ENCODE measurements at regions not wholly inside any gene's neighbourhood (a gene's known extent, or its start where the extent isn't known, plus 50 kb on each side); places are given as distances from the start of the nearest gene placed in this dataset.

DNA sequence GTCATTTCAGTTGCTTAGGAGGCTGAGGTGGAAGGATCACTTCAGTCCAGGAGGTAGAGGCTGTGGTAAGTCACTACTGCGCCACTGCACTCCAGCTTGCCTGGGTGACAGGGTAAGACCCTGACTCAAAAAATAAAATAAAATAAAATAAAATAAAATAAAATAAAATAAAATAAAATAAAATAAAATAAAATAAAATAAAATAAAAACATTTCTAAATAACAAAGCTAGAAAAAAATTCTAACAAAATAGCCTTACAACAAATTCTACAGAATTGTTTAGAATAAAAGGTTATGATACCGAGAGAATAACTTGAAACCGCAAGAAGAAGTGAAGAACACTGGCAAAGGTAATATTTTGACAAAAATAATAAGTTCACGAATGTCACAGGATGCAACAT lies 794.3 kb downstream of the NR2F2 start:
- TF ChIP-seq LEF1 (IDR thresholded peaks at IDR 0.05; ENCODE audit: borderline replicate concordance) (no peak), FOXA1 (IDR thresholded peaks at IDR 0.05) (no peak), SUZ12 (IDR thresholded peaks at IDR 0.05) (no peak), TARDBP (IDR thresholded peaks at IDR 0.05) (no peak), FOXK2 (IDR thresholded peaks at IDR 0.05) (no peak)
- POLR2A ChIA-PET: no interaction called here
- DNase-seq (ENCODE audit: extremely low spot score): no peak
- CTCF ChIA-PET: no interaction called here

DNA sequence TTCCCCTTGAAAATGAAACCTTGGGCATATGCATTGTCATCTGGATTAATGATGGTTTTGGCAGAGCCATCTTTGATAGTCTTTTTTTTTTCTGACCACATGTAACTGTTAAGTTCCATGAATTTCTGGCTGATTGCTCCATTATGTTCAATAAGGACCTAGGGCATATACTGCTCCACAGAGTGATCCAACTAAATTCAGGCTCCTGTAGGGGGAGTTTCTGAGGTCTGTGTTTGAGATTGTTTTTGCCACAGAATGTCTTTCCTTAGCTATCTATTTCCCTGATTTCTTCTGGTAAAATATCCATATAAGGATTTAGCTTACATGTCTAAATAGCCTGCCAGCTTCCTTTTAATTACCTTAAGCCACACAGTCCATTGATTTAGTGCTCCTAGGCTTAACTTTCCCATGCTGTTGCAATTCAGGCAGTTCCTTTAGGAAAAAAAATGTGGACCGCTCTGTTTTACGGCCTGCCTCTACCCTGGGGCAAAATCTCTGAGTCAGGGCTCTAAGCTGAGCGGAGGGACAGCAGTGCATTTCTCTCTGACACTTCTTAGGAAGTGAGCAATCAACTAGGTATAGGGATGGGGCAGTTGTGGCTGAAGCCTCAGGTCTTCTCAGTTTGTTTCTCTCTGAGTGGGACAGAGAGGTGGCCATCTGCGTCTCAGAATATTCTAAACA lies 796.2 kb downstream of the NR2F2 start:
- ChIA-PET CTCF (interaction anchor here (0.6 to 0.7 kb wide), 2 partner anchors 10 to 143 kb away, joined by 3 to 4 read pairs; no protein-coding TSS in a partner anchor), POLR2A (no interaction called here)
- DNase-seq (ENCODE audit: extremely low spot score): peak; percentile 16
- no peak for TF ChIP-seq CTBP1 (IDR thresholded peaks at IDR 0.05; ENCODE audit: borderline replicate concordance)
- no peak for TF ChIP-seq FOXK2 (IDR thresholded peaks at IDR 0.05)
- no peak for TF ChIP-seq FOXA1 (IDR thresholded peaks at IDR 0.05)
- no peak for TF ChIP-seq ARNT (IDR thresholded peaks at IDR 0.05)
- TF ChIP-seq BHLHE40 (IDR thresholded peaks at IDR 0.05; ENCODE audit: borderline replicate concordance): no peak
- no peak for TF ChIP-seq SP1 (IDR thresholded peaks at IDR 0.05)
- no peak for TF ChIP-seq L3MBTL2 (conservative IDR thresholded peaks at IDR 0.05)
- TF ChIP-seq FOXM1 (IDR thresholded peaks at IDR 0.05; ENCODE audit: borderline replicate concordance): no peak
- no peak for TF ChIP-seq TARDBP (IDR thresholded peaks at IDR 0.05)
- TF ChIP-seq NFRKB (IDR thresholded peaks at IDR 0.05): no peak

DNA sequence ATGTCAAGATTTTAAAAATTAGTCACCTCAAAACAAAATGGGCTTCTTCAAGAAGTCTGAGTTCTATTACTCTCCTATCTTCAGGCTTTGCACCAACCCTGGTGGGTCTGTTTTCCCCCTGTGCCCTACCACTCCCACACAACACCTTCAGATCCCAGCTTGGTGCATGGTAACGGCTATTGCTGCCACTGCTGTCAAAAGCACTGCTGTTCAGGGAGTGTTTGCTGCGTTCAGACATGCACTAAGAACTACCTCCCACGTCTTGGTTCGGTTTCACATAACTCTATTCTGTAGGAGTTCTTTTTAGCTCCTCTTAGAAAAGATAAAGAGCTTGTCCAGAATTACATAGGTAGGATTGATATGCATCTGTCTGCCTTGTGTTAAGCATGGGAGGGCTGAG lies 799.2 kb downstream of the NR2F2 start:
- ChIA-PET POLR2A (no interaction called here), CTCF (no interaction called here)
- DNase-seq (ENCODE audit: extremely low spot score): no peak
- TF ChIP-seq SUZ12 (IDR thresholded peaks at IDR 0.05) (no peak), ARNT (IDR thresholded peaks at IDR 0.05) (no peak), TARDBP (IDR thresholded peaks at IDR 0.05) (no peak), NFRKB (IDR thresholded peaks at IDR 0.05) (no peak), HDGF (IDR thresholded peaks at IDR 0.05; ENCODE audit: borderline replicate concordance) (no peak), BHLHE40 (IDR thresholded peaks at IDR 0.05; ENCODE audit: borderline replicate concordance) (no peak), ELF4 (IDR thresholded peaks at IDR 0.05) (no peak), FOXK2 (IDR thresholded peaks at IDR 0.05) (no peak), FOXA1 (IDR thresholded peaks at IDR 0.05) (no peak), L3MBTL2 (conservative IDR thresholded peaks at IDR 0.05) (no peak), FOXM1 (IDR thresholded peaks at IDR 0.05; ENCODE audit: borderline replicate concordance) (no peak), LEF1 (IDR thresholded peaks at IDR 0.05; ENCODE audit: borderline replicate concordance) (no peak), CTBP1 (IDR thresholded peaks at IDR 0.05; ENCODE audit: borderline replicate concordance) (no peak), SP1 (IDR thresholded peaks at IDR 0.05) (no peak), ZNF384 (IDR thresholded peaks at IDR 0.05) (no peak)
- TF ChIP-seq, protein P1, sequence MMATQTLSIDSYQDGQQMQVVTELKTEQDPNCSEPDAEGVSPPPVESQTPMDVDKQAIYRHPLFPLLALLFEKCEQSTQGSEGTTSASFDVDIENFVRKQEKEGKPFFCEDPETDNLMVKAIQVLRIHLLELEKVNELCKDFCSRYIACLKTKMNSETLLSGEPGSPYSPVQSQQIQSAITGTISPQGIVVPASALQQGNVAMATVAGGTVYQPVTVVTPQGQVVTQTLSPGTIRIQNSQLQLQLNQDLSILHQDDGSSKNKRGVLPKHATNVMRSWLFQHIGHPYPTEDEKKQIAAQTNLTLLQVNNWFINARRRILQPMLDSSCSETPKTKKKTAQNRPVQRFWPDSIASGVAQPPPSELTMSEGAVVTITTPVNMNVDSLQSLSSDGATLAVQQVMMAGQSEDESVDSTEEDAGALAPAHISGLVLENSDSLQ (IDR thresholded peaks at IDR 0.05): no peak

DNA sequence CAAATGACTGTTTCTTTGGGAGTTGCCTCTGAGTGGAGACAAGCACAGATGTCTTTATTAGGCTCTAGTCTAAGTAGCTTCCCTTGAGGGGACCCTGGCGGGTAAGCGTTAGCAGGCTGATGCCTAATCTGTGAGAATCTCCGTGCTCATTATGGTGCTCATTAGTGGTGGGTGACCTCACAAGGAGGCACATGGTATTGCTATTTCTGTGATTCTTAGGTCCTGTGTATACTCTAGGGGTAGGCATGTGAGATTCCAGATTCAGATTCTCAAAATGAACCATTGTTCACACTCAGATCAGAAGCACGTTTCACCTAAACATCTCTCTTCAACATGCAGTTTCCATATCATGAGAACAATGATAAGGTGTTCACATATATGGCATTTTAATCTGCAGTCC lies 809.7 kb downstream of the NR2F2 start:
- POLR2A ChIA-PET: no interaction called here
- TF ChIP-seq FOXM1 (IDR thresholded peaks at IDR 0.05; ENCODE audit: borderline replicate concordance) (no peak), HDGF (IDR thresholded peaks at IDR 0.05; ENCODE audit: borderline replicate concordance) (no peak), NFRKB (IDR thresholded peaks at IDR 0.05) (no peak), SUZ12 (IDR thresholded peaks at IDR 0.05) (no peak), LEF1 (IDR thresholded peaks at IDR 0.05; ENCODE audit: borderline replicate concordance) (no peak), SP1 (IDR thresholded peaks at IDR 0.05) (no peak), ELF4 (IDR thresholded peaks at IDR 0.05) (no peak), ZNF384 (IDR thresholded peaks at IDR 0.05) (no peak), FOXA1 (IDR thresholded peaks at IDR 0.05) (no peak), BHLHE40 (IDR thresholded peaks at IDR 0.05; ENCODE audit: borderline replicate concordance) (no peak), L3MBTL2 (conservative IDR thresholded peaks at IDR 0.05) (no peak)
- TF ChIP-seq, protein P1 (IDR thresholded peaks at IDR 0.05): no peak
- no peak for DNase-seq (ENCODE audit: extremely low spot score)
- CTCF ChIA-PET: no interaction called here

DNA sequence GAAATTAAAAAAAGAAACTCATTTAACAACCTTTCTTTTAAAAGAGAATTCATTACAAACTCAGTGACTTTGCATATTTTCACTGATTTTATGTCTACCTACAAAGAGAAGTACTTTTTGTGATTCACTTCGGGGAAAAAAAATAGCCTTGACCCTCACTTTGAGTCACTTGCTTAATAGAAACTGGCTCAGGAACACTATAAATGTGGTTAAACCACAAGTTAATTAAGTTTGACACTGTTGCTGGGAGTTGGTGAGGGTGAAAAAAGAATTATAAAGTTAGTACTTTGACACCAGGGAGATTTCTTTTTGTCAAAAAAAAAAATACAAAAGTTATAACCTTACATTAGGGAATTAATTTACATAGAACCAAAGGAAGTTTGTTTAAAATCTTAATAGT lies 810.9 kb downstream of the NR2F2 start:
- CTCF ChIA-PET: no interaction called here
- TF ChIP-seq SUZ12 (IDR thresholded peaks at IDR 0.05): no peak
- no peak for TF ChIP-seq FOXK2 (IDR thresholded peaks at IDR 0.05)
- TF ChIP-seq, protein P1 (IDR thresholded peaks at IDR 0.05): no peak
- no peak for TF ChIP-seq HDGF (IDR thresholded peaks at IDR 0.05; ENCODE audit: borderline replicate concordance)
- TF ChIP-seq CTBP1 (IDR thresholded peaks at IDR 0.05; ENCODE audit: borderline replicate concordance): no peak
- no peak for TF ChIP-seq NFRKB (IDR thresholded peaks at IDR 0.05)
- TF ChIP-seq ZNF384 (IDR thresholded peaks at IDR 0.05): no peak
- no peak for TF ChIP-seq TARDBP (IDR thresholded peaks at IDR 0.05)
- TF ChIP-seq ELF4 (IDR thresholded peaks at IDR 0.05): no peak
- no peak for TF ChIP-seq BHLHE40 (IDR thresholded peaks at IDR 0.05; ENCODE audit: borderline replicate concordance)
- TF ChIP-seq SP1 (IDR thresholded peaks at IDR 0.05): no peak
- TF ChIP-seq ARNT (IDR thresholded peaks at IDR 0.05): no peak
- TF ChIP-seq L3MBTL2 (conservative IDR thresholded peaks at IDR 0.05): no peak
- no peak for TF ChIP-seq FOXA1 (IDR thresholded peaks at IDR 0.05)
- no peak for TF ChIP-seq FOXM1 (IDR thresholded peaks at IDR 0.05; ENCODE audit: borderline replicate concordance)
- no peak for TF ChIP-seq LEF1 (IDR thresholded peaks at IDR 0.05; ENCODE audit: borderline replicate concordance)
- POLR2A ChIA-PET: no interaction called here
- DNase-seq (ENCODE audit: extremely low spot score): no peak

DNA sequence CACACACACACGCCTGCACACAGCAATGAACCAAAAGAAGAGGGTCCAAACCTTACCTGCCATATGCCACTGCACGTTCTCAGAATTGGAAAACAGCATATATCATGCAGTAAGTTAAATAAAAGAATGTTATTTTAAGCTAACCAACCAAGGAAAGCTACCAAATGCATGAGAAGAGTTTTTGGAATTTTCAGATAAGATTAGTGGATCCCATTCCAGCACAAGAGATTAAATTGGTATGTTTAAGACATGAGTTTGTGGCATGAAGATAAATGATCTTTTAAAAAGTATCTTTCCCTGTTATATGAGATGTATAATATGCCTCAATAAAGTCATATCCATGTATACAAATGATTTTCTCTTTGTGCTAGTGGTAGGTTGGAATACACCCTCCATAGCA lies 811.4 kb downstream of the NR2F2 start:
- ChIA-PET POLR2A (no interaction called here), CTCF (no interaction called here)
- DNase-seq (ENCODE audit: extremely low spot score): no peak
- TF ChIP-seq BHLHE40 (IDR thresholded peaks at IDR 0.05; ENCODE audit: borderline replicate concordance) (no peak), TARDBP (IDR thresholded peaks at IDR 0.05) (no peak), FOXM1 (IDR thresholded peaks at IDR 0.05; ENCODE audit: borderline replicate concordance) (no peak), SP1 (IDR thresholded peaks at IDR 0.05) (no peak), LEF1 (IDR thresholded peaks at IDR 0.05; ENCODE audit: borderline replicate concordance) (no peak), ARNT (IDR thresholded peaks at IDR 0.05) (no peak), L3MBTL2 (conservative IDR thresholded peaks at IDR 0.05) (no peak), CTBP1 (IDR thresholded peaks at IDR 0.05; ENCODE audit: borderline replicate concordance) (no peak), HDGF (IDR thresholded peaks at IDR 0.05; ENCODE audit: borderline replicate concordance) (no peak), ELF4 (IDR thresholded peaks at IDR 0.05) (no peak)
- TF ChIP-seq, protein P1 (IDR thresholded peaks at IDR 0.05): no peak

Measured in HEK293T (cell line).